HG02970 (cell line): ENCODE measurements at regions not wholly inside any gene's neighbourhood (a gene's known extent, or its start where the extent isn't known, plus 50 kb on each side); places are given as distances from the start of the nearest gene placed in this dataset.
"Not testable (repeated sequence)": the region's sequence is repeated elsewhere in the genome, so short reads cannot be mapped to it uniquely, and the experiment has no call there.

ENCODE experiments used
- ATAC-seq: cut with Tn5 transposase; IDR thresholded peaks from one replicate; pipeline ENCODE4 v1.9.1; 2021; ENCODE audit warnings: mild to moderate bottlenecking, moderate library complexity, moderate number of reproducible peaks; ENCODE audit not compliant: unreplicated experiment, low FRiP score

GRCh38 chr10:35852721-35853120 lies 210.6 kb upstream of the FZD8 start:
- no peak for ATAC-seq

DNA sequence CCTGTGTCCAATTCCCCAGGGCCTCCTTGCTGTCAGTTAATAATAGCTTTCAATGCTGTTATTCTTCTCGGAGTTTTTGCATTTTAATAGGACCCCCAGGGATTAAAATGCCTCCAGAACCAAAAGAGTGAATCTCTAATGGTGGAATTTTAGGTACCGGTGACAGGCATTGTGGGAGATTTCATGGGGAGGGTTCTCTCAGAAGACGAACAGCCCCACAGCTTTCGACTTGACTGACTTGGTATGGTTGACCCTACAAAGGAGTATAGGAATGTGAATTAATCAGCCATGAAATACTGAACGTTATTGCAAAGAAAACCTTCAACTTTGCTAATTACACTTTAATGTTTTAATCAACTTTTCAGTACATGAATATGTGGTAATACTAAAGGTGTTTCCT lies 206.3 kb upstream of the FZD8 start:
- ATAC-seq = no peak

DNA sequence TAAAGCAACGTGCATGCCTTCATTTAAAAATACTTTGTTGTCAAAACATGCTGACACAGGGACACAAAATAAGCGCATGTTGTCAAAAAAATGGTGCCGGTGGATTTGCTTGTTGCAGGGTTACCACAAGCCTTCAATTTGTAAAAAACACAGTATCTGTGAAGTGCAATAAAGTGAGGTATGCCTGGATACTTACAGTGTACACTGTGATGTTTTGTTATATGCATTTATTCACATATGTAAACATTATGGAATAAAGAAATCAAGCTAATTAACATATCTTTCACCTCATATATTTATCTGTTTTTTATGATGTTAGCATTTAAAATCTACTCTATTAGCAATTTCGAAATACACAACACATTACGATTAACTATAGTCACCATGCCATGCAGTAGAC lies 202.6 kb upstream of the FZD8 start:
- ATAC-seq = no peak

- ATAC-seq = no peak
Measured at GRCh38 chr10:35843524-35844181, 201.6 kb upstream of the FZD8 start.

GRCh38 chr10:35838054-35838453 lies 196.0 kb upstream of the FZD8 start:
- no peak for ATAC-seq

GRCh38 chr10:35835545-35835944 lies 193.4 kb upstream of the FZD8 start:
- ATAC-seq = no peak

DNA sequence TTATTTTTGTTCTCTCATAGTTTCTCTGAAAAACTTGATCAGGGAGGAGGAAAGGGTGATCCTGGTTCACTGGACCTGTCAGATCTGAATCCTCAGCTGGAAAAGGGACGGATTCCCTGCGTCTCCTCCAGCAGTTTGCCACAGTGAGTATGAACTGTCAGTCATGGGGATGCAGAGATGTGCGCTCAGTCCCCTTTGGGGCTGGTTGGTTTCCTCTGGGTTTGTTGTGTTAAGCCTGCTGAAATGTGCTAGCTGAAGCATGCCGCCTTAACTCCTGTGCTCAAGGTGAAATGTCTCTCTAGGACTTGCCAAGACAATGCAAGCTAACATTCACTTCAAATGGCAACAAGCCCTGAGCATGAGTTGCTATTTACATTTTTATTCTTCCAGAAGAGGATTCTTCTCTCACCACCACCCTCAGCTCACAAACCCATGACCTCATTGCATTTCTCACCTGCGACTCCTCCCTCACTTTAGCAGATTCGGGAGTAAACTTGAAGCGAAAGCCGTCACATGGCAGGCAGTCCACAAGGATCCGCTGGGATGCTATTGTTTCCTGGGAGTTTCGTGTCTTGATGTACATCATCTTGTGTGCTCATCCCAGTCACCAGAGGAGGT lies 192.9 kb upstream of the FZD8 start:
- ATAC-seq = no peak

DNA sequence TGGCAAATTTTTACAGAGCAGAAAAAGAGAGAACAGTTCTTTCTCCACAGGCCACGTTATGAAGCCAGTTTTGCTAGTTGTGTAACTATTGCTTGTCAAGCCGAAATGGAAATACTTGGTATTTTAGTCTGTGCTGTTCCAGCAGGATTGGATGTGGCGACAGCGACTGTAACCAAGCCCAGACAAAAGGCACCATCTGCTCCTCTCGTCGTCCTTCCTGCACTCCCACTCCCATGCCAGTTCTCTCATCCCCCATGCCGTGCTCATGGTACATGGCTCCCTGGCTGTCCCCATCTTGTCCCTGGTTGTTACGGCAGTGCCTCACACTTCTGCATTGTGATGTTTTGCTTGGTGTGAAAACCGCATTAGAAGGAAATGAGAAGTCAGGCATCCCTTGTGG lies 185.7 kb upstream of the FZD8 start:
- ATAC-seq = no peak

DNA sequence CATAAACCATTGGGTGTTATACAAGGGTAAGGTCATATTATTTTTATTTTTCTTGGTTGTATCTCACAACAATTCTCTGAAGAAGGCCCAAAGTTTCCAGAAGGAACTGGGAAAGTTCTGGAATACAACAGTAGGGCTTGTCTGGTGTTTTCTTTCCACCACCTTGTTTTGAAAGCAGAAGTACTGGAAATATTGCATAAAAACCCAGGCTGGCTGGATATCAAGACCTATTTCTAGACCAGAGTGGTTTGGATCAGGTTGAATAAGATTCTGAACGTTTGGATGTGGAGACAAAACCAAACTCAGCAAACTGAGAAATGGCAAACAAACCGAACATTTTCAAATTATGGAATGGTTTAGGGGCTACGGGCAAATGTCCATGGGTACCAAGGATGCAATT lies 182.6 kb upstream of the FZD8 start:
- no peak for ATAC-seq

DNA sequence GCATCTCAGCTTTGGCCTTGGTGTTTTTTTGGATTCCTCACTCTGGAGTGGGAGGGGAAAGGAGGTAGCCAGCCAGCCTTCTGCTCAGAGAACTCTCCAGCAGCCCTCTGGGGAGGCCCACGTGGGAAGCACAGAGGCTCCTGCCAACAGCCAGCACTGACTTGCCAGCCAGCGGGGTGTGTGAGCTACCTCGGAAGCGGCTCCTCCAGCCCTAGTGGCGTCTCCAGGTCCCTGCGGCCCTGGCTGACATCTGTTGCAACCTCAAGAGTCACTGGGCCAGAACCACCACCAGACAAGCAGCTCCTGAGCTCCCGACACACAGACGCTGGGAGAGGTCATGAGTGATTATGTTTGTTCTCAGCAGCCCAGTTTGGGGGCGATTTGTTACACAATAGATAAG lies 180.2 kb upstream of the FZD8 start:
- ATAC-seq = no peak

DNA sequence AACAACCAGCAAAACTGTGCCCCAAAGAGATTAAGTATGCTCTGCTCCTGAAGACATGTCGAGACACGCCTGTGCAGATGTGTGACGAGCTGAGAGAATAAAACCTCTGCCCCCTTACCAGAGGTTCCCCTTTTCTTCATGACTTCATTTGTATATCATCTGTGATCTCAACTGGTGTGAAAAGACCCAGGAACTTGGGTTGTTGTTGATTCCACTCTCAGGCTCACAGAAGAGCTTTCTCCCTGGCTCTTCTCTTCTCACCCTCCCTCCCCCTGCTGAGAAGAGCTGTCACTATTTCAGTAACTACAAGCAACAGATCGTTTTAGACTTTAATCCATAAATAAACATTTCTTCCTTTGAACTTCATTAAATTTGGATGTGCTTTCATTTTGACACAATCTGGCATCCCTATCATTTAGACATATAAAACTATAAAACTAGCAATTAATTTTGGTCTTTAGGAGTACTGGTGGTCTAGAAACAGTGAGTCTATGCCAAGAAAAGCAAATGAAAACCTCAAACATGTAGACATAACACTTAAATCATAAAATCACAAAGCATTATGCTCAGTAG lies 179.3 kb upstream of the FZD8 start:
- no peak for ATAC-seq

GRCh38 chr10:35819736-35820135 lies 177.6 kb upstream of the FZD8 start:
- ATAC-seq = no peak

GRCh38 chr10:35819011-35819410 lies 176.9 kb upstream of the FZD8 start:
- ATAC-seq = no peak

DNA sequence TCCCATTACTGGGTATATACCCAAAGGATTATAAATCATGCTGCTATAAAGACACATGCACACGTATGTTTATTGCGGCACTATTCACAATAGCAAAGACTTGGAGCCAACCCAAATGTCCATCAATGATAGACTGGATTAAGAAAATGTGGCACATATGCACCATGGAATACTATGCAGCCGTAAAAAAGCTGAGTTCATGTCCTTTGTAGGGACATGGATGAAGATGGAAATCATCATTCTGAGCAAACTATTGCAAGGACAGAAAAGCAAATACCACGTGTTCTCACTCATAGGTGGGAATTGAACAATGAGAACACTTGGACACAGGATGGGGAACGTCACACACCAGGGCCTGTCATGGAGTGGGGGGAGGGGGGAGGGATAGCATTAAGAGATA lies 175.0 kb upstream of the FZD8 start:
- ATAC-seq = not testable (repeated sequence)

- no peak for ATAC-seq
Measured at GRCh38 chr10:35813219-35813618, 171.1 kb upstream of the FZD8 start.

DNA sequence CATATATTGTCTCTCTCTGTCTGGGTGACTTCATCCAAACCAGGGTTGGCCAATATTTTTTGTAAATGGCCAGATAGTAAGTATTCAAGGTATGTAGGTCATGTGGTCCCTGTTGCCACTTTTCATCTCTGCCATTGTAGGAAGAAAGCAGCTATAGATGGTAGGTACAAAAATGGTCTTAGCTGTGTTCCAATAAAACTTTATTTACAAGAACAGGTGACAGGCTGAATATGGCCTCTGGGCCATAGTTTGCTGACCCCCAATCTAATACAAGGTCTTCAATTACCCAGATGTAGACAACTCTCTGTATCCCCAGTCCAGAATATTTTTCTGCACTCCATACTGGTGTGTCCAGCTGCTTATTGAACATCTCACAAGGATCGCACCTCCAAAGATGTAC lies 166.2 kb upstream of the FZD8 start:
- no peak for ATAC-seq

DNA sequence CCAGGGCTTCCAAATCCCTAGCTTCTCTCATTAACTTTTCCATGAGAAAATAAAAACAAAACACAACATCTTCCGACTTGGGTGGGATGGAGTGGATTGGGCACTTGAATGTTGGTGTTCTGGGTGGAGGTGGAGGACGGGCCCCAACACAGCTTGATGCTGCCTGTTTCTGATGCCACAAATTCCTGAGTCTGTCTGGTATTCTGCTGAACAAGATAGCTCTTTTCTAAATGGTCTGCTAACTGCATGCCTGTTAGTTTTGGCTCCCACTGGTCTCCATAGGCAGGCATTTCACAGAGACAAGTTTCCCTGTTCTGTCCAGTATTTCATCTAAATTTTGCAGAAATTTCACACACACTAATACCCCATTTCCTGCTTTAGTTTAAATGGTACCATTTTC lies 160.9 kb upstream of the FZD8 start:
- ATAC-seq = no peak

- no peak for ATAC-seq
Measured at GRCh38 chr10:35797187-35797586, 155.1 kb upstream of the FZD8 start.

DNA sequence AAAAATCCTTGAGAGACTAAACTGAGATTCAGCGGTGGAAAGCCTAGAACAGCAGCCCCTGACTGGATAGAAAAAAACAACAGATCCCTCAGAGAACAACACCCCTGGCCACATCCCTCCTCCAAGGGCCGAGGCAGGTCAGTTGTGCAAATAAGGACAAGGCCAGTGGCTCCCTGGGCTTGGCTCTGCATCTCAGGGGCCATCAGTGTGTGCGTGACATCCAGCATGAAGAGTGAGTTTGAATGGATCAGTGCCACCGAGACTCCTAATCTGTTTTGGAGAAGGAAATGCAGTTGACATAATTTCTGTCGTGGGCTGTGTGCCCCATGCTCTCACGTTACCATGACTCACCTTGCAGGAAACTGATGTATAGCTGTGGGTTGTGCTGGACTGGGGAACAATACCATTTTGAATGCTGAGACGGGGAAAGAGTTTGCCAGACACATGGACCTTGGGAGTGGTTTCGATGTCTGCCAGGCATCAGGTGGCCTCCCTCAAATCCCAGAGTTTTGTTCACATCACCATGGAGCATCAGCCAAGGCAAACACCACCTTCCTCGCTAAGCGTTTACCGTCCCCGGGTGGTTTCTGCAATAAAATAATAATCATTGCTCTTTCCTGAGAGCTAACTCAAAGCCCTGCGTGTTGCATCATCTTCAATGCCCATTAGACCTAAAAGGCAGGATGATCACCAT lies 153.2 kb upstream of the FZD8 start:
- no peak for ATAC-seq

DNA sequence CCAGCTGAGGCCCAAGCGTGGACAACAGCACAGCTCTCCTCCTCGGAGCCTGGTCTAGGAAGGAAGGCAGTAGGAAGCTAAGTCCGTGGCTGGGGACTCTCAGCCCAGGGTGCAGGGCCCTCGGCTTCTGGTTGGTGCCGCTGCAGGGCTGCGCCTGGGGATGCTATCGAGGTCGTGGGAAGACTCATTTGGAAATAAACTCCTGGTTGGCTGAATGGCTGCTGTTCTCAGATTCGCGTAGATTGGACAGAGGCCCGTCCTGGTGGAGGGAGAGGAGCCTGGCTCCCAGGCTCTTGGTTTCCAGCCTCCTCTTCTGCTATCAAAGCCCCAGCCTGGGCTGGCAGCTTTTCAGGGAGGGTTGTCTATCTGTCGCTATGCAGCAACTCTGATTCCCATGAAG lies 152.6 kb upstream of the FZD8 start:
- ATAC-seq = no peak

- ATAC-seq = no peak
Measured at GRCh38 chr10:35792291-35792690, 150.2 kb upstream of the FZD8 start.

DNA sequence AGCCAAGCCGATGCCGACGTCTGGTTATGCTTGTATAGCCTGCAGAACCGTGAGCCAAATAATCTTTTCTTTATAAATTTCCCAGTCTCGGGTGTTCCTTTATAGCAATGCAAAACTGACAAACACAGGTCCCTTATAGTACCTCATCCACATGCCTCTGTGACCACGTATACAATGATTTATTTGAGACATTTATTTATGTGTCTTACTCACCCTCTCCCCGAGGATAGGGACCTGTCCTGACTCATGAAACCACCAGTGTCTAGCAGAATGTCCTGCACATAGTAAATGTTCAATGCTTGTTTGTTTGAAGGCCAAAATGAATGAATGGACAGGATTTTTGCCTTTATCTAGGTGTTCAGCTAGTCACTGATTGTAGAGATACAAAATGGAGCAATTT lies 147.9 kb upstream of the FZD8 start:
- ATAC-seq = no peak
